H1 (cell line): ENCODE measurements at regions not wholly inside any gene's neighbourhood (a gene's known extent, or its start where the extent isn't known, plus 50 kb on each side); places are given as distances from the start of the nearest gene placed in this dataset.
A peak's percentile ranks its signal among the peaks of the same experiment; 100 is the strongest.

Experiments used
- CTCF ChIA-PET: fragments of 300-600 bp; sonication (Branson Sonifier 250); formaldehyde crosslinking; loops from one replicate; lab custom pipeline; 2021; ENCODE audit not compliant: partially characterized antibody; lab: Charles Lee
- POLR2A ChIA-PET: fragments of 300-600 bp; sonication (Branson Sonifier 250); formaldehyde crosslinking; loops from one replicate; lab custom pipeline; 2021; ENCODE audit warnings: inconsistent platforms; ENCODE audit not compliant: partially characterized antibody; lab: Charles Lee
- DNase-seq, 2 experiments: peaks; one replicate each; pipeline versions ENCODE4 v3.0.0 to v3.0.0-alpha.2; 2010 to 2022; ENCODE audit warnings: low spot score in 2 of 2, low read depth in 1 of 2, mixed read lengths in 1 of 2
- FAIRE-seq: peaks from 2 replicates; lab custom pipeline; 2011; peaks lifted over from hg19 to GRCh38; lab: Jason Lieb, UNC
- H2AFZ ChIP-seq: 2 replicates; pipeline ENCODE4 v1.8.1; 2012; ENCODE audit warnings: low read length, inconsistent platforms
- H2AK5ac ChIP-seq: 2 replicates; pipeline ENCODE4 v1.6.1; 2013; ENCODE audit warnings: low read depth, low read length
- H2BK120ac ChIP-seq: replicated peaks from 2 replicates; pipeline ENCODE3; 2013; ENCODE audit warnings: low read depth, low read length, inconsistent platforms
- H2BK12ac ChIP-seq: 2 replicates; pipeline ENCODE4 v1.6.1; 2013; ENCODE audit warnings: low read depth, low read length
- H2BK15ac ChIP-seq: 2 replicates; pipeline ENCODE4 v1.6.1; 2013; ENCODE audit warnings: low read length
- H2BK20ac ChIP-seq: 2 replicates; pipeline ENCODE4 v1.6.1; 2013; ENCODE audit warnings: low read length
- H2BK5ac ChIP-seq: 2 replicates; pipeline ENCODE4 v1.6.1; 2013; ENCODE audit warnings: low read depth, low read length
- H3K14ac ChIP-seq: 2 replicates; pipeline ENCODE4 v1.6.1; 2013; ENCODE audit warnings: inconsistent platforms; ENCODE audit not compliant: insufficient read length
- H3K18ac ChIP-seq: 2 replicates; pipeline ENCODE4 v1.6.1; 2013; ENCODE audit warnings: low read length; ENCODE audit errors: extremely low read depth
- H3K23ac ChIP-seq: 2 replicates; pipeline ENCODE4 v1.6.1; 2013; ENCODE audit warnings: inconsistent platforms; ENCODE audit not compliant: insufficient read length
- H3K23me2 ChIP-seq: 2 replicates; pipeline ENCODE4 v1.6.1; 2013; ENCODE audit warnings: low read depth, low read length
- H3K27ac ChIP-seq: 2 replicates; pipeline ENCODE4 v1.6.1; 2011; ENCODE audit warnings: low read depth, low read length, inconsistent platforms
- H3K27me3 ChIP-seq, 4 experiments: replicated peaks in 1 of 4; 1 replicate in 1 of 4; 2 replicates in 3 of 4; pipeline versions ENCODE4 v1.6.1 to v1.8.1; 2011 to 2013; ENCODE audit warnings: low read length in 3 of 4, mild to moderate bottlenecking in 3 of 4, inconsistent platforms in 2 of 4, mixed read lengths in 2 of 4, moderate library complexity in 1 of 4; ENCODE audit not compliant: control insufficient read depth in 3 of 4, insufficient read depth in 3 of 4; ENCODE audit errors: extremely low read depth in 1 of 4
- H3K36me3 ChIP-seq, 4 experiments: 2 replicates each; pipeline versions ENCODE4 v1.6.1 to v1.8.1; 2011 to 2013; ENCODE audit warnings: mild to moderate bottlenecking in 4 of 4, low read length in 3 of 4, moderate library complexity in 2 of 4, control low read depth in 1 of 4, inconsistent platforms in 1 of 4; ENCODE audit not compliant: insufficient read depth in 4 of 4, control insufficient read depth in 2 of 4
- H3K4ac ChIP-seq: replicated peaks from 2 replicates; pipeline ENCODE3; 2013; ENCODE audit warnings: low read length, low read depth, mixed read lengths, inconsistent platforms; ENCODE audit not compliant: insufficient read length
- H3K4me1 ChIP-seq, 4 experiments: replicated peaks in 1 of 4; 1 replicate in 1 of 4; 2 replicates in 3 of 4; pipeline versions ENCODE4 v1.6.1 to v1.8.1; 2011 to 2013; ENCODE audit warnings: low read length in 3 of 4, inconsistent platforms in 2 of 4, mixed read lengths in 1 of 4; ENCODE audit not compliant: insufficient read depth in 4 of 4, control insufficient read depth in 3 of 4
- H3K4me2 ChIP-seq, 2 experiments: 2 replicates each; pipeline versions ENCODE4 v1.6.1 to v1.8.1; 2011 to 2013; ENCODE audit warnings: low read depth in 2 of 2, low read length in 2 of 2, control low read depth in 1 of 2, inconsistent platforms in 1 of 2, mild to moderate bottlenecking in 1 of 2; ENCODE audit not compliant: insufficient read depth in 1 of 2
- H3K4me3 ChIP-seq, 4 experiments: fragments of 200-600, 300-600 bp in 1 of 4; sonication (generic), shearing (Covaris generic), sonication (Bioruptor Twin) in 1 of 4; 2 replicates each; pipeline versions ENCODE4 v1.5.1 to v1.8.1; 2011 to 2016; ENCODE audit warnings: low read length in 4 of 4, low read depth in 3 of 4, control low read depth in 2 of 4, inconsistent platforms in 2 of 4, mild to moderate bottlenecking in 2 of 4, mixed read lengths in 1 of 4, moderate library complexity in 1 of 4; ENCODE audit not compliant: insufficient read depth in 2 of 4; ENCODE audit errors: extremely low read depth in 1 of 4
- H3K56ac ChIP-seq: replicated peaks from 2 replicates; pipeline ENCODE3; 2013; ENCODE audit warnings: low read depth, mild to moderate bottlenecking, mixed read lengths, low read length, inconsistent platforms; ENCODE audit not compliant: insufficient read length
- H3K79me1 ChIP-seq: 2 replicates; pipeline ENCODE4 v1.6.1; 2013; ENCODE audit warnings: low read depth, low read length, control low read depth
- H3K79me2 ChIP-seq, 2 experiments: 2 replicates each; pipeline versions ENCODE4 v1.6.1 to v1.8.1; 2012 to 2013; ENCODE audit warnings: low read length in 2 of 2, mild to moderate bottlenecking in 2 of 2, inconsistent platforms in 1 of 2; ENCODE audit not compliant: insufficient read depth in 2 of 2, control insufficient read depth in 1 of 2
- H3K9ac ChIP-seq, 4 experiments: replicated peaks in 1 of 4; 1 replicate in 1 of 4; 2 replicates in 3 of 4; pipeline versions ENCODE4 v1.6.1 to v1.8.1; 2011 to 2013; ENCODE audit warnings: low read depth in 3 of 4, low read length in 3 of 4, control low read depth in 2 of 4, mild to moderate bottlenecking in 2 of 4, moderate library complexity in 2 of 4, inconsistent platforms in 1 of 4; ENCODE audit errors: extremely low read depth in 1 of 4
- H3K9me3 ChIP-seq, 2 experiments: 2 replicates each; pipeline versions ENCODE4 v1.6.1 to v1.8.1; 2012 to 2013; ENCODE audit warnings: mild to moderate bottlenecking in 2 of 2, moderate library complexity in 2 of 2, control low read depth in 1 of 2, inconsistent platforms in 1 of 2, low read depth in 1 of 2, low read length in 1 of 2, mixed read lengths in 1 of 2; ENCODE audit not compliant: insufficient read depth in 2 of 2
- H4K20me1 ChIP-seq, 2 experiments: replicated peaks in 1 of 2; 2 replicates each; pipeline versions ENCODE3 to v1.8.1; 2011 to 2013; ENCODE audit warnings: inconsistent platforms in 2 of 2, low read length in 2 of 2, mild to moderate bottlenecking in 1 of 2; ENCODE audit not compliant: insufficient read depth in 2 of 2, control insufficient read depth in 1 of 2
- H4K5ac ChIP-seq: 2 replicates; pipeline ENCODE4 v1.6.1; 2013; ENCODE audit warnings: low read length, low read depth, mixed read lengths, inconsistent platforms; ENCODE audit not compliant: insufficient read length
- H4K8ac ChIP-seq: 2 replicates; pipeline ENCODE4 v1.8.0; 2013; ENCODE audit warnings: mild to moderate bottlenecking, moderate library complexity, low read length, inconsistent platforms; ENCODE audit not compliant: insufficient read depth; ENCODE audit errors: extremely low read depth
- H4K91ac ChIP-seq: replicated peaks from 2 replicates; pipeline ENCODE3; 2013; ENCODE audit warnings: low read length, mixed read lengths, inconsistent platforms; ENCODE audit not compliant: insufficient read length
- MAFK ChIP-seq: IDR thresholded peaks from 2 replicates; pipeline ENCODE4 v1.6.1; 2012; ENCODE audit warnings: low read depth, mild to moderate bottlenecking, improper control_type of control experiment, low read length
- WGBS, 2 experiments: shearing (Covaris generic) in 1 of 2; methylation state at CpG; one replicate each; pipeline versions ENCODE4 v1.1.6 to v1.1.7; 2013 to 2015; ENCODE audit warnings: low lambda C conversion rate in 2 of 2, mixed read lengths in 2 of 2, inconsistent platforms in 1 of 2, low coverage in 1 of 2, missing lambda C conversion rate in 1 of 2; ENCODE audit not compliant: insufficient replicate concordance in 2 of 2, insufficient coverage in 1 of 2, insufficient read length in 1 of 2; ENCODE audit errors: extremely low coverage in 1 of 2, missing lambda C conversion rate in 1 of 2; 5-methylcytosine and 5-hydroxymethylcytosine counted together
- TF ChIP-seq, protein P1 (sequence below): IDR thresholded peaks from 2 replicates; pipeline ENCODE4 v1.6.1; 2011; ENCODE audit warnings: low read length, improper control_type of control experiment
- TF ChIP-seq, protein P2 (sequence below), 3 experiments: IDR thresholded peaks; 1 replicate in 2 of 3; 2 replicates in 1 of 3; pipeline versions ENCODE4 v1.5.1 to v1.6.1; 2011; ENCODE audit warnings: low read length in 3 of 3, mild to moderate bottlenecking in 3 of 3, inconsistent platforms in 2 of 3, low read depth in 1 of 3, moderate library complexity in 1 of 3; ENCODE audit not compliant: insufficient read depth in 1 of 3; ENCODE audit errors: control extremely low read depth in 1 of 3

DNA sequence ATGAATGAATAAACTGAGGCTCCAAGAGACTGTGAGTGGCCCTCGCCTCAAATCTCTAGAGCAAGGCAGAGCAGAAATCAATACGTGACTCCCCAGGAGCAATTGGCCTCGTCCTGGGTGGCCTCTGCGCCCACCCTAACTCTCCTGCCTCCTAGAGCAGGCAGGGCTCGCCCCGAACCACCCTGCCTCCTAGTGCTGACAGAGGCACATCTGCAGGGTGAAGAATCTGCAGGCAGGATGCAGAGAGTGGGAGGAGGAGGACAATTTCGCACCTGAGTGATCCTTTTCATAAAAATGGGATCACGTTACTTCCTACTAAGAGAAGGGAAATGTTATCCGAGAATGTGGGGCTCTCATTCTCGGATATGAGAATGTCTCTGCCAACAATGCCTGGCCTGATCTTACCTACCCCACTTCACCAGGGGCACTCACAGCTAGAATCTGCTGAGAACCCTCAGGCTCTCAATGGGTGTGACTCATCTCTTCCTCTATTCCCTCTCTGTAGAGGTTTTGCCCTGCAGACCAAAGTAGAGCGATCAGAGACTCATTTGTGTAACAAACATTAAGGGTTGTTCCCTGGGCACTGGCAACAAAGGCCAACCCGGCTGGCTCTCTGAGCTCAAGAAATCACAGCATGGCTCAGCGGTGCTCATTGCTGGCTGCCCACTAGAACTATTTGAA lies 61.7 kb upstream of the BCL2L14 start:
- Histone ChIP-seq H3K23ac (no peak overlapping the region), H3K27ac (peak overlapping the region; percentile 44; the same call in 1 of the 2 replicates), H3K27me3 (no peaks in the 10 kb centered on the region), H2BK15ac (no peak overlapping the region), H3K18ac (peak overlapping the region; percentile 84), H3K36me3 (no peaks in the 10 kb centered on the region), H3K79me2 (no peaks in the 10 kb centered on the region), H2AK5ac (no peak overlapping the region), H2AFZ (no peak overlapping the region), H3K4ac (no peak overlapping the region), H2BK120ac (peak overlapping the region; percentile 80), H3K79me1 (no peaks in the 10 kb centered on the region), H2BK12ac (peak overlapping the region; percentile 80), H3K9me3 (no peaks in the 10 kb centered on the region), H4K8ac (0 out of 2 replicates have a peak overlapping the region, but pooled peaks have one; percentile 16), H3K9ac (no peak overlapping the region), H4K5ac (peak overlapping the region; percentile 12), H3K4me3 (peak overlapping the region in 2 of 4 experiments; percentile 5 to 7; a peak in 2 of 8 replicates), H3K4me1 (peaks cover 14 to 22% (median 19%) of the 10 kb centered on the region in 4 experiments), H4K20me1 (no peaks in the 10 kb centered on the region), H3K23me2 (peaks cover 3% of the 10 kb centered on the region; the same call in 1 of the 2 replicates), H2BK5ac (peak overlapping the region; percentile 97), H3K14ac (no peak overlapping the region), H3K56ac (no peak overlapping the region), H4K91ac (peak overlapping the region; percentile 95), H3K4me2 (peak overlapping the region; percentile 25; a peak in 3 of 4 replicates), H2BK20ac (peak overlapping the region; percentile 24; the same call in 1 of the 2 replicates)
- 14% methylated on average over 13 of the region's 13 CpGs; no CpG with 5 or more reads in 1 of the 2 experiments for WGBS, 2 experiments
- DNase-seq (peak; percentile 64 to 78), FAIRE-seq (peak; percentile 98)
- ChIA-PET CTCF (interaction anchor here (0.7 to 4.6 kb wide), 37 partner anchors 9 to 510 kb away, joined by 3 to 39 read pairs (median 4); no protein-coding TSS in a partner anchor), POLR2A (interaction anchor here (0.5 to 1.6 kb wide), 6 partner anchors 9 to 430 kb away, joined by 3 to 4 read pairs (median 3); no protein-coding TSS in a partner anchor)
- peak; percentile 15; the same call in 1 of the 2 replicates for TF ChIP-seq MAFK
- TF ChIP-seq, protein P1, sequence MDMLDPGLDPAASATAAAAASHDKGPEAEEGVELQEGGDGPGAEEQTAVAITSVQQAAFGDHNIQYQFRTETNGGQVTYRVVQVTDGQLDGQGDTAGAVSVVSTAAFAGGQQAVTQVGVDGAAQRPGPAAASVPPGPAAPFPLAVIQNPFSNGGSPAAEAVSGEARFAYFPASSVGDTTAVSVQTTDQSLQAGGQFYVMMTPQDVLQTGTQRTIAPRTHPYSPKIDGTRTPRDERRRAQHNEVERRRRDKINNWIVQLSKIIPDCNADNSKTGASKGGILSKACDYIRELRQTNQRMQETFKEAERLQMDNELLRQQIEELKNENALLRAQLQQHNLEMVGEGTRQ = no peak
- TF ChIP-seq, protein P2, sequence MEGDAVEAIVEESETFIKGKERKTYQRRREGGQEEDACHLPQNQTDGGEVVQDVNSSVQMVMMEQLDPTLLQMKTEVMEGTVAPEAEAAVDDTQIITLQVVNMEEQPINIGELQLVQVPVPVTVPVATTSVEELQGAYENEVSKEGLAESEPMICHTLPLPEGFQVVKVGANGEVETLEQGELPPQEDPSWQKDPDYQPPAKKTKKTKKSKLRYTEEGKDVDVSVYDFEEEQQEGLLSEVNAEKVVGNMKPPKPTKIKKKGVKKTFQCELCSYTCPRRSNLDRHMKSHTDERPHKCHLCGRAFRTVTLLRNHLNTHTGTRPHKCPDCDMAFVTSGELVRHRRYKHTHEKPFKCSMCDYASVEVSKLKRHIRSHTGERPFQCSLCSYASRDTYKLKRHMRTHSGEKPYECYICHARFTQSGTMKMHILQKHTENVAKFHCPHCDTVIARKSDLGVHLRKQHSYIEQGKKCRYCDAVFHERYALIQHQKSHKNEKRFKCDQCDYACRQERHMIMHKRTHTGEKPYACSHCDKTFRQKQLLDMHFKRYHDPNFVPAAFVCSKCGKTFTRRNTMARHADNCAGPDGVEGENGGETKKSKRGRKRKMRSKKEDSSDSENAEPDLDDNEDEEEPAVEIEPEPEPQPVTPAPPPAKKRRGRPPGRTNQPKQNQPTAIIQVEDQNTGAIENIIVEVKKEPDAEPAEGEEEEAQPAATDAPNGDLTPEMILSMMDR (IDR thresholded peaks at IDR 0.05; ENCODE audit: control extremely low read depth in 1 of 3, insufficient read depth in 1 of 3, low read depth in 1 of 3, low read length in 3 of 3) = peak; percentile 36 to 58 (median 56)
